Natural killer cell treated with Interleukin-12 subunit alpha and Interleukin-12 subunit beta and Interleukin-15 and Interleukin-18, amount 100 ng/mL, for 72 hours (primary cell): ENCODE measurements at regions not wholly inside any gene's neighbourhood (a gene's known extent, or its start where the extent isn't known, plus 50 kb on each side); places are given as distances from the start of the nearest gene placed in this dataset.
"Not testable (repeated sequence)": the region's sequence is repeated elsewhere in the genome, so short reads cannot be mapped to it uniquely, and the experiment has no call there.

Source experiments
- ATAC-seq, 2 donors: fragments of 150-1000 bp; cut with Tn5 transposase in 1 of 2; sonication (Bioruptor Pico), chemical (Tn5 transposase) in 1 of 2; 2 replicates each; pipeline ENCODE4 v1.10.0; 2021
- DNase-seq: peaks from one replicate; pipeline ENCODE4 v3.0.0; 2022; ENCODE audit warnings: low spot score
- H3K27ac Mint-ChIP-seq, 2 donors: 1 replicate in 1 of 2; 2 replicates in 1 of 2; pipeline ENCODE4 v1.8.0; 2022; ENCODE audit warnings: mixed read lengths in 2 of 2, mild to moderate bottlenecking in 1 of 2, moderate library complexity in 1 of 2
- H3K27me3 Mint-ChIP-seq, 2 donors: 1 replicate in 1 of 2; 2 replicates in 1 of 2; pipeline ENCODE4 v1.8.0; 2022; ENCODE audit warnings: mixed read lengths in 2 of 2
- H3K36me3 Mint-ChIP-seq: one replicate; pipeline ENCODE4 v1.8.0; 2022; ENCODE audit warnings: mixed read lengths
- H3K4me1 Mint-ChIP-seq, 2 donors: 1 replicate in 1 of 2; 2 replicates in 1 of 2; pipeline ENCODE4 v1.8.0; 2022; ENCODE audit warnings: low read depth in 2 of 2, mixed read lengths in 2 of 2, mild to moderate bottlenecking in 1 of 2
- H3K4me3 Mint-ChIP-seq: one replicate; pipeline ENCODE4 v1.8.0; 2022; ENCODE audit warnings: mixed read lengths
- H3K9me3 Mint-ChIP-seq: 2 replicates; pipeline ENCODE4 v1.8.0; 2022; ENCODE audit warnings: mixed read lengths

DNA sequence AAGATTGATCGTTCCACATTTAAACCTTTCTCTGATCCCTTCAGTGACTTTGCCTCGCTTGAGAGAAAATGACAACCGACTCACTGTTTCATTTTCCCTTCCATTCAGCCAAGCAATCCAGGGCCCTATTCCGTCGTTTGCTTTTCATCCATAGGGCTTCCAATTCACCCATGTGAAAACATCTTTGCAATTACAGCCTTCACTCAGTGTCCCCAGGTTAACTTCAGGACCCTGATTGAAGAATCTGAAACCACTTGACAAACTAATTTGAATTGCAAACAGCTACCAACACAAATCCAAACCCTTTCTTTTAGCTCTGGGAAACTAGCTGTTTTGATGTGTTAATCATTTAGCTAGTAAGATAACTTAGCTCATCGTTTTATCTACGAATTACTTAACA, 120.2 kb upstream of the FAM9C start:
- Mint-ChIP-seq H3K27ac (no peak overlapping the region), H3K4me1 (peaks cover 20 to 25% of the 10 kb centered on the region in 2 donors), H3K9me3 (peaks cover 8% of the 10 kb centered on the region), H3K27me3 (peaks cover 0 to 12% of the 10 kb centered on the region in 2 donors), H3K36me3 (peaks cover 8% of the 10 kb centered on the region), H3K4me3 (no peak overlapping the region)
- DNase-seq, result no peak
- no peak for ATAC-seq

DNA sequence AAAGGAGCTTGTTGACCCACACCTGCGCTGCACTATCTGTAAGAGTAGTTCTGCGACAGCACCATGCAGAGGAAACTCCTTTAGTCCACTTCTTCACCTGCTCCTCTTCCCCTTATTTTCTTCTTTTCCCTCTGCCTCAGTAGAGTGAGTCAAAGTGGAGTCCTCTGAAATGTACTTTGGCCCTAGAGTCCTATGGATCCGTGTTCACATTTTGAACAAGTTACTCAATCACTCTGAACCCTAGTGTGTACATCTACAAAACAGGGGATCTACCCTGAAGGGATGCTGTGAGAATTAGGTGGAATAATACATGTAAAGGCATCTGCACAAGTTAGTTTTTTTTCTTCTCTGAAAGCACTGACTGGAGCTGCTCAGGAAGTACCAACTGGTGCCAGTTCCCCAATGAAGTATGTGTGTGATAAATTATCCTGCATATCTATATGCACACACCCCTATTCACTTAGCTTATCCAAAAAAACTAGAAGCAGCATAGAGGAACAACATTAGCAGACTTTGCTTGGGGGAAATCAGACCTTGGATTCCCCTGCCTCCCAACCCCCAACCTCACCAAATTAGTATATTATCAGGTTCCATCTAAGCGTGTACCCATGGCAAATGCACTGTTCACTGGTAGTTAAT, 118.5 kb upstream of the FAM9C start:
- Mint-ChIP-seq H3K4me1 (peaks cover 12 to 14% of the 10 kb centered on the region in 2 donors), H3K27ac (no peak overlapping the region), H3K36me3 (no peaks in the 10 kb centered on the region), H3K27me3 (peaks cover 0 to 14% of the 10 kb centered on the region in 2 donors), H3K4me3 (no peak overlapping the region), H3K9me3 (peaks cover 5% of the 10 kb centered on the region)
- ATAC-seq (no peak), DNase-seq (no peak)

DNA sequence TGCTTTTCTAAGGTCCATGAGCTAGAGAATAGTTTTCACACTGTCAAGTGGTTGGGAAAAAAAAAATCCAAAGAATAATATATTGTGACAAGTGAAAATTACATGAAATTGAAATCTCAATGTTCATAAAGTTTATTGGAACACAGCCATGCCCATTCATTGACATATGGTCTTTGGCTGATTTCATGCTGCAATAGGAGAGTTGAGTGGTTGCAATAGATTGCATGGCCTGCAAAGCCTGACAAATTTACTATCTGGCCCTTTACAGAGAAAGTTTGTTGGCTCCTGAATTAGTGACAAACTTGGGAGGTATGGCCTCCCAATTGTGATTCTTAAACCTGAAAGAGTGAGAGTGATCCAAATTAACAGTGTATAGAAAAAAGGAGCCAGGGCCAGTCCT, 115.5 kb upstream of the FAM9C start:
- peaks cover 2% of the 10 kb centered on the region for H3K9me3 Mint-ChIP-seq
- peaks cover 0 to 11% of the 10 kb centered on the region in 2 donors for H3K27me3 Mint-ChIP-seq
- ATAC-seq, result no peak
- no peak for DNase-seq
- H3K27ac Mint-ChIP-seq, result no peak overlapping the region
- peaks cover 0 to 5% of the 10 kb centered on the region in 2 donors for H3K4me1 Mint-ChIP-seq
- no peaks in the 10 kb centered on the region for H3K36me3 Mint-ChIP-seq
- H3K4me3 Mint-ChIP-seq, result no peak overlapping the region

DNA sequence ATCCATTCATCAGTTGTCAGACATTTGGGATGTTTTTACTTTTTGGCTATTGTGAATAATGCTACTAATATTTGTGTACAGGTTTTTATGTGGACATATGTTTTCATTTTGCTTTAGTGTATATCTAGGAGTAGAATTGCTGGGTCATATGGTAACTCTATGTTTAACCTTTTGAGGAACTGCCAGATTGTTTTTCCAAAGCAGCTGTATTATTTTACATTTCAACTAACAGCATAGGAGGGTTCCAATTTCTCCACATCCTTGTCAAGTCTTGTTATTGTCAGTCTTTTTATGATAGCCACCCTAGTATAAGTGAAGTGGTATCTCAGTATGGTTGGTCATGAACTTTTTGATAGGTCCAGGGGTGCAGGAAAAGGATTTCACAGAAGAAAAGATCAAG, 114.5 kb upstream of the FAM9C start:
- Mint-ChIP-seq H3K9me3 (peaks cover 2% of the 10 kb centered on the region), H3K36me3 (peaks cover 7% of the 10 kb centered on the region), H3K4me1 (peaks cover 0 to 5% of the 10 kb centered on the region in 2 donors), H3K27ac (no peak overlapping the region), H3K27me3 (peaks cover 0 to 15% of the 10 kb centered on the region in 2 donors), H3K4me3 (no peak overlapping the region)
- DNase-seq (no peak), ATAC-seq (no peak)

DNA sequence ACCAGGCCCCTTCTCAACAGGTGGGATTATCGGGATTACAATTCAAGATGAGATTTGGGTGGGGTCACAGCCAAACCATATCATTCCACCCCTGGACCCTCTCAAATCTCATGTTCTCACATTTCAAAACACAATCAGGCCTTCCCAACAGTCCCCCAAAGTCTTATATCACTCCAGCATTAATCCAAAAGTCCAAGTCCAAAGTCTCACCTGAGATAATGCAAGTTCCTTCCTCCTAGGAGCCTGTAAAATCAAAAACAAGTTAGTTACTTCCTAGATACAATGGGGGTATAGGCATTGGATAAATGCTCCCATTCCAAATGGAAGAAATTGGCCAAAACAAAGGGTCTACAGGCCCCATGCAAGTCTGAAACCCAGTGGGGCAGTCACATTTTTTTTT, 111.1 kb upstream of the FAM9C start:
- H3K36me3 Mint-ChIP-seq, DNase-seq, H3K9me3 Mint-ChIP-seq, H3K27ac Mint-ChIP-seq, ATAC-seq, H3K4me1 Mint-ChIP-seq, H3K4me3 Mint-ChIP-seq: not testable (repeated sequence)
- peaks cover 0 to 22% of the 10 kb centered on the region in 2 donors for H3K27me3 Mint-ChIP-seq

DNA sequence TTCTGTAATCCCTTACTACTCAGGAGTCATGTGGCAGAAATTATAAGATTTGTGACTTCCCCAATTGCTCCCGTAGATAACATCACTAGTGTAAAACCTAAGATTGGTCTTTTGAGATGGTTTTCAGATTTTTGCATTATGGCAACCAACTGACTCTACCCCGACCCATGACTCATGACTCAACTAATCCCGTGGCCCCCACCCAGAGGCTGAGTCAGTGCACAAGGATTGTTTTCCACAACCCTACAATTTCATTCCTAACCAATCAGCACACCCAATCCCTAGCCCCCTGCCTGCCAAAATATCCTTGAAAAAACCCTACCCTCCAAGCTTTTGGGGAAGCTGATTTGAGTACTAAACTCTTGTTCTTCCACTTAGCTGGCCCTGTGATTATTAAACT, 109.4 kb upstream of the FAM9C start:
- Mint-ChIP-seq H3K27me3 (peaks cover 0 to 19% of the 10 kb centered on the region in 2 donors), H3K9me3 (no peaks in the 10 kb centered on the region), H3K36me3 (peaks cover 7% of the 10 kb centered on the region), H3K27ac (no peak overlapping the region), H3K4me3 (no peak overlapping the region), H3K4me1 (peaks cover 5 to 9% of the 10 kb centered on the region in 2 donors)
- DNase-seq (no peak), ATAC-seq (no peak)

DNA sequence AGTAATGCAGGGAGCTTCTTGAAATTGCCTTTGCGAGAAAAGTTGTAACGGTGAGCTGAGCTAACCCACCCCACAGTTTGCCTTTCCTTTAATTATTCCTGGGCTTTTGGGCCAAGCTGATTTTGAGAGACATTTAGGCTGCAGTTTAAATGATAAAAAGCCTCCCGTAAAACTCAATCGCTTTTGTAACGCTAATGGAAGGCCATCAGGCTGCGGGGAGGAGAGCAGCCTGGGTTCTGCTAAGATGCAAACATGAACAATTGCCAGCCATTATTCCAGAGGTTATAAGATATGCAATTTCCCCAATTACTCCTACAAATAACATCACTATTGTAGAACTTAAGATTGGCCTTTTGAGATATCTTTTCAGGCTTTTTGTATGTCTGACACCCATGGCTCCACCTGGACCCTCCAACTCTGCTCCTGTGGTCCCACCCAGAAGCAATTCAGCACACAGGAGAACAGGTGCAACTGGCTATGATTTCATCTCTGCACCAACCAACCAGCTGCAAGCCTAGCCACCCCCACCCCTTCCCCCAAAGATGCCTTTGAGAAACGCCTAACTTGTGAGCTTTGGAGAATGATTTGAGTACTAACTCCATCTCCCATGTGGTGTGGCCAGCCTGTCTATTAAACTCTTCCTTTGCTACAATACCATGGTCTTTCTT, 108.2 kb upstream of the FAM9C start:
- DNase-seq (no peak), ATAC-seq (no peak)
- peaks cover 7% of the 10 kb centered on the region for H3K36me3 Mint-ChIP-seq
- no peak overlapping the region for H3K27ac Mint-ChIP-seq
- H3K27me3 Mint-ChIP-seq, result peaks cover 0 to 26% of the 10 kb centered on the region in 2 donors
- peaks cover 12 to 13% of the 10 kb centered on the region in 2 donors for H3K4me1 Mint-ChIP-seq
- no peaks in the 10 kb centered on the region for H3K9me3 Mint-ChIP-seq
- H3K4me3 Mint-ChIP-seq, result no peak overlapping the region

DNA sequence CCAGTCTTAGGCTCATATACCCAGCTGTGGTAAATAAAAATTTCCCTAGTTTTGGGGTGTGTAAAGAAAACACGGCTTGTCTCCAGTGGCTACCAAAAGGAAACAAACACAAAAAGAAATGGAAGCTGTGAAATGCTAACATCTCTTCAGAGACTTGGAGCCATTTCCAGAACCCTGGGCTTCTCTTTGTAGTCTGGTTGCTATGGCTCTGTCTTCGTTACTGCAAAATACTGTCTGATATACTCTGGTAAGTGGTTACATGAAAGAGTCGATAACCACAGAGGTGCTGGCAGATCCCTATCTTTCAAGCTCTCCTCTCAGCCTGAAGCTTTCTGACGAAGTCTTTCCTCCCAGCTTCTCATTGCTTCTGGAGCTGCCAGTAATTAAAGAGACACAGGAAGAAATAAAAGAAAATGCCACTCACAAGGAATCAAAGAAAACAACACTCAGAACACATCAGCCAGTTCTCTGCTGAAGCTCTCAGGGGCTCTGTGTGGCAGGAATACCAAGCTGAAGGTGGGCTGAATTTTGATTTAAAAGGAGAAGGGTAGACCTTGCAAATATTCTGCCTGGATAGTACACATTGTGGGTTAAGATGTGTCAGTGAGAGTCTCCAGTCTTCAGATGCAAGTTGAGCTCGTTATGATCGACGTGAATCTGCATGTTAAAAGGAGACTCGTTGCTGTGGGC, 107.6 kb upstream of the FAM9C start:
- Mint-ChIP-seq H3K27ac (no peak overlapping the region), H3K36me3 (peaks cover 7% of the 10 kb centered on the region), H3K9me3 (no peaks in the 10 kb centered on the region), H3K27me3 (peaks cover 0 to 27% of the 10 kb centered on the region in 2 donors), H3K4me1 (peaks cover 13 to 14% of the 10 kb centered on the region in 2 donors), H3K4me3 (no peak overlapping the region)
- DNase-seq (no peak), ATAC-seq (no peak)

DNA sequence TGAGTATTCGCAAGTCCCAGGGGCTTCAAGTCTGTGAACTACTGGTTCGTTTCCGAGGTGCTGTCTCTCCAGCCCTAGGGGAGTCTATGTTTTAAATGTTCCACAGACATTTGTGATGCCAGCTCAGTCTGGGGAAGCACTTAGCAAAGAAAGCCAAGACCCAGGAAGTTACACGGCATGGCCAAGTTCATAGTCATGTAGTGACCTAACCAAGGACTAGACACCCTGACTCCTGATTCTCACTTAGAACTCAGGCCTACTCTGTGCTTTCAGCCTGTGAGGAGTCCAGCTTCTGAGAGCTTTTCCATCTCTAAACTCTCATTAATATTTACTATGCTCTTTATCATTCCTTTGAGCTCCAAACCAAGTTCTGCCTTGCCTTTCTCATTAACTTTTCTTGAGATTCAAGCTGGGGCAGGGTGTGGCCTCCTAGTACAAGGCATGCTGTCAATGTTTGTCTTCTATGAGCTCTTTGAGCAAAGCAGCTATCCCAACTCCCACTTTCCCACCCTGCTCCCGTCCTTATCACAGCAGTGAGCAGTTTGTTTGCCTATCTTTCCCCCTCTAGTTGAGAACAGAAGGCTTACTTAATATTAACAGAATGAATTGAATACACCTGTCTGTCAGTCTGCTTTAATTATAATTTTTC, 105.4 kb upstream of the FAM9C start:
- ATAC-seq (no peak), DNase-seq (no peak)
- H3K4me1 Mint-ChIP-seq, result peaks cover 13 to 14% of the 10 kb centered on the region in 2 donors
- peaks cover 0 to 22% of the 10 kb centered on the region in 2 donors for H3K27me3 Mint-ChIP-seq
- peaks cover 7% of the 10 kb centered on the region for H3K36me3 Mint-ChIP-seq
- no peak overlapping the region for H3K27ac Mint-ChIP-seq
- no peaks in the 10 kb centered on the region for H3K9me3 Mint-ChIP-seq
- no peak overlapping the region for H3K4me3 Mint-ChIP-seq

DNA sequence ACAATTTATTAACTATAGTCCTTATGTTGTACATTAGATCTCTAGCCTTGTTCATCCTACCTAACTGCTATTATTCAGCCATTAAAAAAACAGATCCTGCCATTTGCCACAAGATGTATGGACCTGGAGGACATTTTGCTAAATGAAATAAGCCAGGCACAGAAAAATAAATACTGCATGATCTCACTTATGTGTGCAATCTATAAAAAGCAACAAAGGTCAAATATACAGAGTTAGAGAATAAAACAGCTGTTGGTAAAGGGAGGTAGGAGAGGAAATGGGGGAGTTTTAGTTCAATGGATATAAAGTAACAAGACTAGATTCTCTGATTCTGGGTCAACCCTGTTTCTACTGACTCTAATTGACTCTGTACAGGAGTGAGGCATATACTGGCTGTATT, 103.3 kb upstream of the FAM9C start:
- Mint-ChIP-seq H3K4me1 (peaks cover 16 to 17% of the 10 kb centered on the region in 2 donors), H3K36me3 (no peaks in the 10 kb centered on the region), H3K27me3 (peaks cover 0 to 10% of the 10 kb centered on the region in 2 donors), H3K27ac (peak overlapping the region in 1 of 2 donors; percentile 16), H3K4me3 (no peak overlapping the region), H3K9me3 (no peaks in the 10 kb centered on the region)
- DNase-seq (no peak), ATAC-seq (no peak)

DNA sequence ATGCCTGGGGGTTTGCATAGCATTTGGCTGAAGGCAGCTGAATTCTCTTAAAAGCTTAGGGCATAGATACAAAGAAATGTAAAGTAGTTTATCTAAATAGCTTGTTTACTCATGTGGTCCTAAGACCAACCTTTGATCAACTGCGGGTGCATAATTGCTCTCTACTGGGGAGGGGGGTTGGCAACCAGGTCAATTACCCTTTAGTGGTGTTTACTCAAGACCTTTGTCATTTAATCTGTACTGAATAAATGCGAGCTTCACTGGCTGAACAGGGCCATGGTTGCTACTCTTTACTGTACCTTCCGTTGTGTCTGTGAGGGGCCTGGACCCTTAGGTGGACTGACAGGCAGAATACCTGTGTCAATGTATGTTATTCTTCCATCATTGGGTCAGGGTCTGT, 102.7 kb upstream of the FAM9C start:
- Mint-ChIP-seq H3K4me3 (no peak overlapping the region), H3K27me3 (peaks cover 0 to 10% of the 10 kb centered on the region in 2 donors), H3K4me1 (peaks cover 16 to 20% of the 10 kb centered on the region in 2 donors), H3K9me3 (no peaks in the 10 kb centered on the region), H3K27ac (peak overlapping the region in 1 of 2 donors; percentile 14), H3K36me3 (no peaks in the 10 kb centered on the region)
- DNase-seq (no peak), ATAC-seq (no peak)

DNA sequence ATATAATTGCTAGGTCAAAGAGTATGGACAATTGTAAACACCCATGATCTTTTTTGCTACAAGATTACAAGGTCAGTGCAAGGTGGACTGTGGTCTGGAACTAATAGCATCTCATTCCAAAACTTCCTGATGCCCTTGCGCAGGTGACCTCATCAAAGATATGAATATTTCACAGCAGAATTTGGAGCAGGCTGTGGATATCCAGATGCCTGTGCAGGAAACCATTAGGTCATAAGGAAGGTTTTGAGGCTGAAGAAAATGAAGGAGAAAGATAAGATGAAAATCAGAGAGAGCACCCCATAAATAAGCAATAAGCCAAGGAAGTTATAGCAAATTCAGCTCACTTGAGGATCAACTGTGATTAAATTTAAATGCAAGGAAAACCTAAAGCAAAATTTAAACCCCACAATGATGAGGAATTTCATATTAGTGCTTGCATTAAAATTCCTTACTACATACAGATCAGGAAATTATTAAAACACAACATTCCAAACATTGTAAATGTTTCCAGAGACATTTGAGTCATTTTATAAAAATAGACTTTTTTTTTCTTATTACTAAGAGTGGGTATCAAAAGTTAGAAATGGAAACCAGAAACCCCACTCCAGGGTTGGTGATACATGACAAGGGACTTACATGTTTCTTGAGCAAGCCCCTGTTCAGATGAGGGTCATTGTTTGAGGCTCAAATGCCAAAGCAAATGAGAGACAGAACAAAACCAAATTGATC, 100.7 kb upstream of the FAM9C start:
- DNase-seq (no peak), ATAC-seq (no peak)
- Mint-ChIP-seq H3K27ac (no peak overlapping the region), H3K4me3 (no peak overlapping the region), H3K27me3 (peaks cover 0 to 7% of the 10 kb centered on the region in 2 donors), H3K36me3 (no peaks in the 10 kb centered on the region), H3K4me1 (peaks cover 11 to 16% of the 10 kb centered on the region in 2 donors), H3K9me3 (no peaks in the 10 kb centered on the region)

DNA sequence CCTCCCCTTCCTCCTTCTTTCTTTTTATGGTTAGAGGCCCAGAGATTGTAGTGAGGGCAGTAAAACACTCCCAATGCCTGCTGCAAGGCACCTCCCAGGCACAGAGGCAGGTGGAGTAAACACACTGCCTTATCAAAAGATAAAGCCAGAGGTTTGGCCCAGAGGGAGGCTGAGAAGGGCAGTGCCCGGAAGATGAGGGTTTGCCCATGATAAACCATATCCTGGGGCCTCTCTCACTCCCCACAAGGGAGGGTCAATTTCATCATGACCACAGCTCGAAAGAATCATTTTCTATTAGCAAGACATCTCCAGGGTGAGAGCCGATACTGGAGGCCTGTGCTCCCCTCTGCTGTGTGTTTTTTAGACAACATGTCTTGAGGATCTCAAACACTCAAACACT, 98.5 kb upstream of the FAM9C start:
- Mint-ChIP-seq H3K27ac (peak overlapping the region; percentile 77 to 93), H3K9me3 (no peaks in the 10 kb centered on the region), H3K4me1 (peaks cover 9 to 14% of the 10 kb centered on the region in 2 donors), H3K27me3 (peaks cover 0 to 7% of the 10 kb centered on the region in 2 donors), H3K4me3 (peak overlapping the region; percentile 69), H3K36me3 (no peaks in the 10 kb centered on the region)
- DNase-seq (no peak), ATAC-seq (peak; percentile 70 to 78)
